Tongue (tissue), 2 donors: ENCODE measurements at regions not wholly inside any gene's neighbourhood (a gene's known extent, or its start where the extent isn't known, plus 50 kb on each side); places are given as distances from the start of the nearest gene placed in this dataset. TPM values are rescaled to one million over a fixed set of nuclear protein-coding genes. Genes with fewer than 3 reads are reported as not detected.

Experiments used
- DNase-seq: peaks from one replicate; pipeline ENCODE4 v3.0.0-alpha.2; 2015
- small RNA-seq: library from RNA; depleted of rRNA; stranded (forward); fragments of <200 nt; gene quantifications from one replicate; pipeline ENCODE3, GENCODE V24; 2014; ENCODE audit warnings: low replicate concordance

DNA sequence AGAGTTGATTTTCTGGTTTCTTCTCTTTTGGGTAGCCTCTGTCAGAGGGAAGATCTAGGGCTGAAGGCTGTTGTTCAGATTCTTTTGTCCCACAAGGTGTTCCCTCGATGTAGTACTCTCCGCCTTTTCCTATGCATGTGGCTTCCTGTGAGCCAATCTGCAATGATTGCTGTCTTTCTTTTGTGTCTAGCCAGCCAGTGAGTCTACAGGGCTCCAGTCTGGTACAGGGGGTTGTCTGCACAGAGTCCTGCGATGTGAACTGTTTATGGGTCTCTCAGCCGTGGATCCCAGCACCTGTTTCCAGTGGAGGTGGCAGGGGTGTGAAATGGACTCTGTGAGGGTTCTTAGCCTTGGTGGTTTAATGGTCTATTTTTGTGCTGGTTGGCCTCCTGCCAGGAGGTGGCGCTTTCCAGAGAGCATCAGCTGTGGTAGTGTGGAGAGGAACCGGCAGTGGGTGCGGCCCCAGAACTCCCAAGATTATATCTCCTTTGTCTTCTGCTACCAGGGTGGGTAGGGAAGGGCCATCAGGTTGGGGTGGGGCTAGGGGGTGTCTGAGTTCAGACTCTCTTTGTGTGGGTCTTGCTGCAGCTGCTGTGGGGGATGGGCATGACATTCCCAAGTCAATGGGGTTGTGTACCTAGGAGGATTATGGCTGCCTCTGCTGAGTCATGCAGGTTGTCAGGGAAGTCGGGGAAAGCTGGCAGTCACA lies 81.3 kb upstream of the C21orf91 start:
- peak; percentile 60 for DNase-seq

GRCh38 chr21:17889171-17889570 lies 70.0 kb upstream of the C21orf91 start:
- DNase-seq: no peak

- no peak for DNase-seq
Measured at GRCh38 chr21:17869115-17869514, 50.0 kb upstream of the C21orf91 start.

Small RNA genes lying in the stretch of these regions (small RNA-seq; reads per million reads assigned to genes)
- not detected for gene RPL37P3
